HG03175 (cell line): ENCODE measurements at regions not wholly inside any gene's neighbourhood (a gene's known extent, or its start where the extent isn't known, plus 50 kb on each side); places are given as distances from the start of the nearest gene placed in this dataset.

Source experiments
- ATAC-seq: cut with Tn5 transposase; IDR thresholded peaks from one replicate; pipeline ENCODE4 v1.9.1; 2021; ENCODE audit warnings: mild to moderate bottlenecking, moderate library complexity; ENCODE audit not compliant: unreplicated experiment

DNA sequence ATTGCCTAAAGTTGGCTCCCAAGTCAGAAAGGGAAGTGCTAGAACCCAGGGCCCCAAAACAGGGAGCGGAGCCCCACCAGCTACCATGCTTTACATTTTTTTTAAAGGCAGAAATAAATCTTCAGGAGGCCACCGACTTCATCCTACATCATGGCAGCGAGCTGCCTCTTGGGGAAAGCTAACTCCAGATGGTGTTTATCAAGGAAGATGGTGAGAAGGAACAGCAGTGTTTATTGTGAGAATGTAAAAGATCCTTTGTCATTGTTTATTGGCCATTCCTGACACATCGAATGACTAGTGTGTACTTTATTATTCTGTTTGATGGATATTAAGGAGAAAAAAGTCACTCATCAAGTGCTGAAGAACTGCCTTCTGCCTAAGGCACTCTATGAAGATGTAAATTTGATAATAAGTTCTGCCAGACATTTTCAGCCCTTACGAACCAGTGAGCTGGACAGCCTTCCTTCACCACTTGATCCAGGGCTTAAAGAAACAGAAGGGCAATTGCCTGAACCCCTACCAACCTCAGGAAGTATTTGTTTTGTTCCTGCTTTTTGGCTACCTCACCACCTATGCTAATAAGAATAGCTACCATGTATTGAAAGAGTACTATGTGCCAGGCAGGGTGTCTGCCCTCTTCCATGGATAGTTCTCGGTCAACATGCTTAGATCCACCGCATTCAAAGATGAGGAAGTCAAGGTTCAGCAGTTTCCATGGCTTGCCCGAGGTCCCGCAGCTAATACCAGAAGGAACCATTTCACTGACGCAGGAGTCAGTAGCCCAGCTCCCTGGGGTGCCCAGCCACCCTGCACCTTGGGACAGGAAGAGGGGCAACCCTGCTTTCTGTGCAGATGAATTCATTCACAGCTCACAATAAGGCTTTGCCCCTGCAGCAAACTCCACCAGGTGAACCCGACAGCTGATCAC, 194.7 kb upstream of the RREB1 start:
- ATAC-seq: no peak

DNA sequence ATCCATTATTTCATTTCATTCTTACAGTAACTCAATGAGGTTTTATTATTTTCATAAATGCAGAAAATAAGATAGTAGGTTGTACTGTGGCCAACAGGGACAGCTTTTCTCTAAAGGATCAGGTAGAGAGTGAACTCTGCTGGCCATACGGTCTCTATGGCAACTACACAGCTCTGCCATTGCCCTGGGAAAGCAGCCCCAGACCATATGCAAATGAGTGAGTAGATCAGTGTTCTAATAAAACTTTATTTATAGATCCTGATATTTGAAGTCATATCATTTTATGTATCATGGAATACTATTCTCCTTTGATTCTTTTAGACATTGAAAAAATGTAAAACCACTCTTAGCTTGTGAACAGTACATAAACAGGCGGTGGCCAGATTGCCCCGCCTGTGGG, 192.5 kb upstream of the RREB1 start:
- no peak for ATAC-seq

DNA sequence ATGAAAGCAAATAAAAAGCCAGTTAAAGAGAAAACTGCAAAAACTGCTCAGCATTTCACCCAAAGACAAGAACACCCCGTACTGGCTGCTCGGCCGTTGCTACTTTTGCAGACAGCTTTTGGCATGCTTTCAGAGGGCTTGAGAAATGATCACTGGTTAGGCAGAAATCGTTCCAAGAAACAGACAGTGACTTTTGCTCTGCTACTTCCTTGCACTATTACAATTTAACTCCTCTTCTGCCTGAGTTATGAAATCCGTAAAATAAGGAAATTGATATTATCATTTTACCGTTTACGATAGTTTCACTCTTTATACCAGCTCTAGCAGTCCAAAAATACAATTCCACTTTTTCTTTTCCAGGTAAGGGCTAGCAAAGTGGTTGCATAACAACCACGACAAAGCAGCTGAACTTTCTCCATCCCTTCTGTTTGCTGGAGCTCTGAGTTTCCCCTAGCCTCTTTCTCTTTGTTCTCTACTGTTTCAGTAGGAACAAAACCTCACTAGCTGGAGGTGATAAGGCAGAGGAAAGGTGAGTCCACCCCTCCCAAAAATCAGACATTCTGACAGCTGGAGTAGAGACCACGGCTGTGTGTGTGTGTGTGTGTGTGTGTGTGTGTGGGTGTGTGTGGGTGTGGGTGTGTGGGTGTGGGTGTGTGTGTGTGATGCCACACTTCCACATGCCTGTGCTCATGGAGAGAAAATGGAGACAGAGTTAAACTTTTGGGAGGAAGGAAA, 191.8 kb upstream of the RREB1 start:
- no peak for ATAC-seq

DNA sequence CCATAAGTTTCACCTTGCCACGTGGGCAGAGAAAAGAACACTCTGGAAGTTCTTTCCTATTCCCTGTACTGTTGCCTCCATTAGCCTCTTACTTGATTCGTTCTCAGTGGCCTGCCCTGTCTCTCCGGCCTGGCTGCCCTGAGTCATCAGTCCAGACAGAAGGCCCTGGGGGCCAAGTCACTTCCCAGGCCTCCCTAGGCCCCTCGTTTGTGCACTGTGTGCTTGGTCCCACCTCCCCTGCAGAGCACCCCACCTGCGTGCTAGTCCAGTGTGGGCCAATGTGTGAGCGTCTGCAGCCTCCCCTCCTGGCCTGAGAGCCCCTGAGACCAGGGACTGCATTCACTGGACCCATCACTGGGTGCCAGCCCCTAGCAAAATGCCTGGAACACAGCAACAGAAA, 191.2 kb upstream of the RREB1 start:
- ATAC-seq: no peak

DNA sequence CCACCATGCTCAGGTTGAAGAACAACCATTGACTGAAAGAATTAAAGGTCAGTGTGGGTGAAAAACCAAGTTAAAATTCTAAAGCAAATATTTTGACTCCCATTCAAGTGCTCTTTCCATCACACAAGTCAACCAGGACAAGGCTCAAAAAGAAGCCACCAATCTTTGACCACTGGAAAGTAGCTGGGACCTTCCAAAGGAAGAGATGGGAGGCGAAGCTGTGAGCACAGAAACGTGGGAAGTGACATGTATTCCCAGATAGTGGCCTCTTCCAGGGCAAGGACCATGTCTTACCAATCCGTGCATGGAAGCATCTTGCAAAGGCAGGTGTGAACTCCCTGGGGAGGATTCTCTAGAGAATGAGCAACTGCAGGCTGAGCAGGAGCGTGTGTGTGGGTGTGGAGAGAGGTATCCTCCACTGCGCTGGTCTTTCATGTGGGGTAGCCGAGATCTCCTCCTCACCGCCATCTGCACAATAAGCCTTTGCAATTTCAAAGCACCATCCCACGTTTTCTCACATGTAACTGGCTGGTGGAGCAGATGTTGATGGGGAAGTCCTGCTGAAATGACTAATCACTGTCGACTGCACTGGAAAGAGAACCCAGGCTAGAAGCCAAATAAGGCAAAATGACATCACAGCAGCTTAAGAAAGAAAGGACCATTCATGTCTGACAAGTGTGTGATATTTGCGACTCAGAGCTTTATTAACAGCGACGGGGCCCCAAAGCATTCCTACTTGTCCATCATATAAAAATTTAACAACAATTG, 189.4 kb upstream of the RREB1 start:
- peak; percentile 83 for ATAC-seq

DNA sequence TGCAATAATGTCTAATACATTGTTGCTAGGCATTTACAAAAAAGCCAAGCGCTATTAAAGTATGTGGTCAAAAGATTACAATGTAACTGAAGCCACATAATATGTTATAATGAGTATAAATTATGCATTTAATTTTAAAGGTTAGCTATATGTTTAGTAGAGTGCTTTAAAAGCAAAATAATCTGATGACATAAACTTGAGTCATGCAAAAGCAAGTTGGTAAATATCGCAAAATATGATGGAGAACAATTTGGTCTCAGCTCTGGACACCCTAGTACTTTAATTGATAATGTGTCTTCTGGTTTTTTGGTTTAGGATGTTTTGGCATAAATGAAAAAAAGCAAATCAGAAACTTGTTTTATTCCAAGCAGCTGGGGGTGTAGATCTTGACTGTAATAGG, 188.6 kb upstream of the RREB1 start:
- ATAC-seq: no peak

DNA sequence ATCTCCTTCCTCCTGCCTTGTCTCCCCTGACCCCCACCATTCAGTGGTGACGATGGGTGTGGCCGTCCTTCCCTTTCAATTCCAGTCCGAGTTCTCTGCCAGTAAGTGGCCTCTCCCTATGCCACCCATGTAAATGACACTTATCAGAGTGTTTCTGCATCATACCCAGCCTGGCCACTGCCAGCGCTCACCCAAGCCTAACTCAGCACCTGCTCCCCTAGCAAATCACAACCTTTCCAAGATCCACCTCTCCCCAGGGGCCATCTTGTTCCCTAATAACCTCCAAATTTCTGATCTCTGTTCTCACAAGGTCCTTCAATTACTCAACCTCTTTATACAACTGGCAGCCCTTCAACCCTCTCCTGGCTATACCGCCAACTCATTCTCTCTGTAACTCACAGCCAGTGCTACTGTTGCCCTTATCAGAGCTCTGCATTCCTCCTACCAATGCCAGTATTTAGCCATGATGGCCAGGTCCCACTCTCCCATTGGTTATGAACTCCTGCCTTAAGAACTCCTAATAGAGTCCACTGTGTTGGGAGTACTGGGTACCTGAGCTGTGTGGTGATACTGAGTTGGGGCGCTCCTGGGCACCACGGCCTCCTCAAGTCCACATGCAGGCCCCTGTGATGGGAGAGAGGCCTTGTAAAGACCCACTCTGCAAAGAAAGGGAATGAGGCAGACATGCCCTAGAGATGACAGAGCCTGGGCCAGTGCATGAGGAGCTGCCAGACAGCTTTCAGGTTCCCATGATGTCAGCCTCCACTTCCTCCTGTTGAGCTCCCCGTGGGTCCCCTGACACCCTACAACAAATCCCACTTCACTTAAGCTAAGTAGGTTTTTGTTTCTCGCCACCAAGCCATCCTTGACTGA, 187.4 kb upstream of the RREB1 start:
- ATAC-seq: no peak

DNA sequence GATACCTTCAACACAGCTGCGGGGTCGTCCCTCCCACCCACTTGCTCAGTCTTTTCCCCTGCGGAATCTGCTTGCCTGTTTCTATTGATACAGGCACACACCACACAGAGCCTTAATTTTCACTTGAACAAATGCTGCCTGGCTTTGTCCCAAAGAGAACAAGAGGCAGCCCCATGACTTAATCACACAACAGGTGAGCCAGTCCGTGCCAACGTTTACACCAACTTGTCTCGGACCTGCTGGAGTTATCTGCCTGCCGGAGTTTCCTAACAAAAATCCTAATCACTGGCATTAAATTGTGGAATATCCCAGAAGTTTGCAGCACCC, 186.8 kb upstream of the RREB1 start:
- no peak for ATAC-seq

DNA sequence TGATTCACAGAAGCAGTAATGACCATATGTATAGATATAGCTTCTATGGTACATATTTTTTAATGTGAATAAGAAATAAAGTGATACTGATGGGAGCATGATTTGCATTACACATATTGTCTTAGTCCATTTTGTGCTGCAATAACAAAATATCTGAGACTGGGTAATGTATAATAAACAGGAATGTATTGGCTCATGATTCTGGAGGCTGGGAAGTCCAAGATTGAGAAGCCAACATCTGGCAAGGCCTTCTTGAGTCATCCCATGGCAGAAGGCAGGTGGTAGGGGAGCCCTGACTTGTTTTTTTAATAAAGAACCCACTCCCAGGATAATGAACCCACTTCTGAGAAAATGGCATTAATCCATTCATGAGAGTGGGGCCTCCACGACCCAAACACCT, 185.6 kb upstream of the RREB1 start:
- no peak for ATAC-seq

DNA sequence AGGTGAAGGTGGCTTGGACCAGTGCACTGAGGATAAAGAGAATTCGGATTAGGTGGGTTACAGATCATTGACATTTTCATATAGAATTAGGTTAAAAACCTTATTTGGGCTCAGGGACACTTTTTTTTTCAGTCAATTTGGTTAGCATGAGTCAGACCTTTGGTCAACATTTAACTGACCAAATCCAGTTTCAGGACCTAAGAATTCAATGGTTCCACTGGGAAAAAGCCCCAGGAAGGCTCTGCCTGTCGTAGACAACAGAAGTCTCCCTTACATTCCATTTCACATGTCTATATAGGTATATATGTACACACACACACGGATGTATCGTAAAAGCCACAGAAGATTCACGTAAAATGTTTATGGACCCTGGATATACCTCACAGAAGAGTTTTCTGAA, 184.2 kb upstream of the RREB1 start:
- no peak for ATAC-seq

DNA sequence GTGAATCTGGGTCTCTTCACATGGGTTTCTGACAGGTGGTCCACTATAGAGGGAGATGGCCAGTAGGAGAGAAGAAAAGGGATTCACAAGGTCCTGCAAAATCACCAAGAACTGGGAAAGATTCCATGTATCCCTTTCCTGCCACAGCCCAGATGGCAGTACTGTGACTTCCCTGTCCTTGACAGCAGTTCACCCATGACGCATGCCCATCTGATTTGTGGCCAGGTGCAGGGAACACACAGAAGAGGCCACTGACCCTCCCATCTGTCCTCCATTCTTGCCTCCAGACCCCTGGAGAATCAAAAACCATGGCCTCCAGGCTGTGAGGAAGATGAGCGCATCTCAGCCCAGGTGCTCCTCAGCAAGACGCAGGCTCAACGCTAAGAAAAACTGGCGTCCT, 183.1 kb upstream of the RREB1 start:
- no peak for ATAC-seq

DNA sequence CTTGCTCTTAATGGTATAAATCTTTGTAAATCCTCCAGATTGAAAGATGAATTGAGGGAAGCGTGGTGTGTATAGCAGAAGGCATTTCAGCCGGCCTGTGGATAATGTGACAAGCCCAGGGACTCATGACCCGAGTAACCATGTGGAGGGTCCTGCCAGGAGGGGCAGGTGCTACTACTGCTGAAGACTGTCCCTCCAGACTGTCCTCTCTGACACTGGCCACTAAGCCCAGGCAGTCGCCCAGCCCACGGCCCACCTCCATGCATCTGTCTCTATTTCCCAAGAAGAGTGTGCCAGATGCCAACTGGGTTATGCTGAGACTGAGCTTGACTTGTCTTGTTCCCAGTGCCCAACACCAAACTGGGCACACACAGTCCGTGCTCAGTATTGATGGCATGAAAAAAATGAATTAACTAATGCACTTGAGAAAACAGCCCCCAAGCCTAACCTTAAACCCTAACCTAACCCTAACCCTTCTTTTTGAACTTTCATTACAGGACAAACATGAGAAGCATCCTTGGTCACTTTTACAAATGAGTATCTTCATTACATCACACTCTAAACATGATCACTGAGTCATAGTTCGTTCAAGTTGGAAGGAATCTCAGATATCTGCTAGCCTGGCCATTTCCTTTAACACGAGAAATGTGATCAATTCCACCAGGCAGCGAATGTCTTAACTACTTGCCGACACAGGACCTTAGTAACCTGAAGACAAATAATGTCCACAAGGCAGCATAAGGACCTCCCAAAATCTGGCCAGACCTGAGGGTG, 182.2 kb upstream of the RREB1 start:
- ATAC-seq: no peak

DNA sequence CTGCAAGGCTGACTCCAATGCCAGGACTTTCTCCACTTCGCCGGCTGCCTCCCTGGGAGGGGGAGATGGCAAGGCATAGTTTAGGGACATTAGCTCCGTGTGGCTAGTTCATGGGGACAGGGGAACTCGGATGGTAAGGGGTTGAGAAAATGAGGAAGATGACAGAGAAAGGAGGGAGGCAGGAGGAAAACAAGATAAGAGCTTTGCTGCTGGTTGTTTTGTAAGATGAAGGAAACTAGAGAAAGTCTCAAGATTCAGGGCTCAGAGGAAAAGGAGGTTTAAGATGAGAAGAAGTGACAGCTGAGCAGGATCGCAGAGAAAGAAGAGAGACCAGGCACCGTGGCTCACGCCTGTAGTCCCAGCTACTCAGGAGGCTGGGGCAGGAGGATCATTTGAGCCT, 180.9 kb upstream of the RREB1 start:
- no peak for ATAC-seq

DNA sequence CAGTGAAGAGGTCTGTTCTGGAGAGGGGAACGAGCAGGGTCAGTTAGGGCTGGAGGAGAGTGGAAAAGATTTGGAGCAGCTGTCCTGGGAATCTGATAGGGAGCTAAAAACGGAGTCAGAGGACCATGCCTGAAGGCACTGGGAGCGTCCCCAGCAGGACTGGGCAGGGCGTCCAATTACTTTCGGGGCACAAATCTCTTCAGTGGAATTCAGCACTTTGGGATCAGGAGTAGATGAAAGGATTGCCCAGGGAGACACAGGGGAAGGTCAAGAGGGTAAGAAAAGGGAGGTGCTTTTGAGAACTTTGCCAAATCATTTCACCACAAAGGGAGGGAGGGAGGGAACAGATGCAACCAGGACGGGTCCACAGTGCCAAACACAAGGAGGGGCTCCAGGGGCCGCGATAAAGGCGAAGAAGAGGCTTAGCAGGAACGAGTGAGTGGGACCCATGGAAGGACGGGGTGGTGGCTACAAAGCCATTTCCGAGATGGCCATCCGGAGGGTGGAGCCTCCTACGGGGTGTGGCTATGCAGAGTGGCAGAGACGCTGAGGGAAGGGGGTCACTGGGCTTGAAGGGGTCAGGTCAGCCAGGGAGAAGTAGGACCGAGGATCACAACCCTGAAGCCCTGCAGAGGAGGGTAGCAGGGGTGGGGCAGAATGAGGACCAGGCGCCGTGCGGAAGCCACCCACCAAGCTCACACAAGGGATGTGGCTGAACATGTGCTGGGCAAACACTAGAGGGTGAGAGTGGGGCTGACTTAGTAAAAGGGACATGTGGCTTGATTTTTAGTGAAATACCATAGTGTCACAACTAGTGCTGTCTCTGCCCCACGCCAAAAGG, 180.0 kb upstream of the RREB1 start:
- ATAC-seq: no peak

DNA sequence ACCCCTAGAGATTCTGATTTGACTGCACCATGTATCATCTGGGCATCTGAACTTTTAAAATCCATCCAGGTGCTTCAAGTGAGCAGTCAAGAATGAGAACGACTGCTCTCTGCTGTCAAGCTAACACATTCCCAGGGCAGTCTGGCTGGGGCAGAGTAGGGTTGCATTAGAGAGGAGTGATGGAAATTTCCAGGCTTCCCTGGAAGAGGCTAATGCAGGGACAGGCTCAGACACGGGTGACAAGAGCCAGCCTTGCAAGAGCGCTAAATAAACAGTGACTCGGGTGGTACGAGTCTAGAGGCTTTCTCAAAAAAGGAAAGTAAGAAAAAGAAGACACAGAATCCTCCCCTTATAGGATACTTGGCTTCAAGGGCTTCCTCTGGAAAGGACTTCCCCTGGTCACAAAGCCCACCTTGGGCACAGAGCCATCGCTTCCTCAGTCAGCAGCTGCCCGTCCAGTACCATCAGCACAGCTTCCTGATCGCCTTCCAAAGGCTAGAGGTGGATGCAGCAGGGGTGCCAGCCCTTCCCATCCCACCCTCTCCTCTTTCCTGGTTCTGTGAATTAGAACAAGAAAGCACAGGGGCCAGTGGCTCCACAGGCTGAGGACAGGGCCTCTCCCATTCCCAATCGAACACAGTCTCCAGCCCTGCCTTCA, 177.4 kb upstream of the RREB1 start:
- no peak for ATAC-seq

DNA sequence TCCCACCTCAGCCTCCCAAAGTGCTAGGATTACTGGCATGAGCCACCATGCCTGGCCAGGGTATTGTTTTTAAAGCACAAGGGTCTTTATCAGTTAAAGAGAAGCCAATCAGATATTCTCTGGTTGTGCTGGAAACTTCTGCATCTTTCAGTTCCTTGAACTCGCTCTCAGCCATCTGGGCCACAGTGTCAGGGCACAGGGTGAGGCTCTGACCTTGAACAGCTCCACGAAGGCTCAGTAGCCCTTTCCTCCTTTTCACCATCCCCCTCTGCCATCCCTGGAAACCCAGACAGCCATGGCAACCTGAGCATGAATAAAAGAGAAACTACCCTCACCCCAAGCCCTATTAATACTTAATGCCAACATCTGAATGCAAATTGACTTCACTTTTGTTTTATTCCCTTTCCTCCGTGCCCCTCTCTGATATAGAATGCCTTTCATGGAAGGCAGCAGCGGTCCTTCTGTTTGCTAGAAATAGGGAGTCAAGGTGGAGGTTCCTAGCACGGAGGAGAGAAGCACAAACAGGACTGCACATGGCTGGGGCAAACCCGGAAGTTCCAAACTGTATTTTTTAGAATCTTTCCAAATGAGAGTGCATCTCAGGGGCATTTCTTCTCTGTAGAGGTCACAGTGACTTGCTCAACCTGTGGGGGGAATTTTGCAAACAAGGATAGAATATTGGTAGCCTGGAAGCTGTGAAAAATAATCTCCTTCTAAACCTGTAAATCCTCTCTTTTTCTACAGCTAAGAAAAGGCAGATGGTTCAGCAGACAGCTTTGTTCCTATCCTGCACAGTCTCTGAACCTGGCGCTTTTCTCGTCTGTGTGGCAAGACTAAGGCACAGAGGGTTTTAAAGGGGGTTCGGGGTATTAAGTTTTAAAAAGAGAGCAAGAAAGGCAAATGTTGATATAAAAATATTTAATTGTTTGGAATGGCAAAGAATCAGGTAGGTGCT, 176.4 kb upstream of the RREB1 start:
- ATAC-seq: no peak

DNA sequence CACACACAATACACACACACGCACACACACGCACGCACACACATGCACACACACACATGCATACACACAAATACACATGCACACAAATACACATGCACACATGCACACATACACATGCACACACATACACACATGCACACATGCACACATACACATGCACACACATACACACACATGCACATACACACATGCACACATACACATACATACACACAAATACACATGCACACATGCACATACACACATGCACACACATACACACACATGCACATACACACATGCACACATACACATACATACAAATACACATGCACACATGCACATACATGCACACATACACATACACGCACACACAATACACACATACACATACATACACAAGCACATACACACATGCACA, 175.4 kb upstream of the RREB1 start:
- no peak for ATAC-seq
